ENCODE measurements at regions not wholly inside any gene's neighbourhood (a gene's known extent, or its start where the extent isn't known, plus 50 kb on each side); places are given as distances from the start of the nearest gene placed in this dataset.

- DNase-seq (ENCODE audit: low read depth in 2 of 3, low spot score in 2 of 3) = no peak
These were observed 580.6 kb upstream of the SOX11 start for GRCh38 chr2:5111581-5111980.

- DNase-seq (ENCODE audit: low read depth in 2 of 3, low spot score in 2 of 3) = no peak
These were observed 573.1 kb upstream of the SOX11 start for GRCh38 chr2:5119046-5119445.

- no peak for DNase-seq (ENCODE audit: low read depth in 2 of 3, low spot score in 2 of 3)
These were observed 571.1 kb upstream of the SOX11 start for GRCh38 chr2:5121121-5121520.

- DNase-seq (ENCODE audit: low read depth in 2 of 3, low spot score in 2 of 3) = no peak
These were observed 570.5 kb upstream of the SOX11 start for GRCh38 chr2:5121642-5122041.

GRCh38 chr2:5123582-5124196, 568.5 kb upstream of the SOX11 start:
- DNase-seq (ENCODE audit: low read depth in 2 of 3, low spot score in 2 of 3) = no peak

GRCh38 chr2:5125017-5125730, 567.0 kb upstream of the SOX11 start:
- no peak for DNase-seq (ENCODE audit: low read depth in 2 of 3, low spot score in 2 of 3)

GRCh38 chr2:5132281-5132680, 559.9 kb upstream of the SOX11 start:
- DNase-seq (ENCODE audit: low read depth in 2 of 3, low spot score in 2 of 3) = no peak

GRCh38 chr2:5140347-5140746, 551.8 kb upstream of the SOX11 start:
- no peak for DNase-seq (ENCODE audit: low read depth in 2 of 3, low spot score in 2 of 3)

GRCh38 chr2:5144159-5144558, 548.0 kb upstream of the SOX11 start:
- DNase-seq (ENCODE audit: low read depth in 2 of 3, low spot score in 2 of 3) = no peak

GRCh38 chr2:5145053-5145452, 547.1 kb upstream of the SOX11 start:
- DNase-seq (ENCODE audit: low read depth in 2 of 3, low spot score in 2 of 3) = no peak

GRCh38 chr2:5145801-5146200, 546.4 kb upstream of the SOX11 start:
- no peak for DNase-seq (ENCODE audit: low read depth in 2 of 3, low spot score in 2 of 3)

GRCh38 chr2:5148392-5149085, 543.6 kb upstream of the SOX11 start:
- DNase-seq (ENCODE audit: low read depth in 2 of 3, low spot score in 2 of 3) = no peak

- DNase-seq (ENCODE audit: low read depth in 2 of 3, low spot score in 2 of 3) = no peak
These were observed 541.3 kb upstream of the SOX11 start for GRCh38 chr2:5150871-5151270.

GRCh38 chr2:5164776-5165525, 527.2 kb upstream of the SOX11 start:
- DNase-seq (ENCODE audit: low read depth in 2 of 3, low spot score in 2 of 3) = no peak

GRCh38 chr2:5172923-5173322, 519.3 kb upstream of the SOX11 start:
- DNase-seq (ENCODE audit: low read depth in 2 of 3, low spot score in 2 of 3) = no peak

- no peak for DNase-seq (ENCODE audit: low read depth in 2 of 3, low spot score in 2 of 3)
These were observed 518.2 kb upstream of the SOX11 start for GRCh38 chr2:5173876-5174535.

- DNase-seq (ENCODE audit: low read depth in 2 of 3, low spot score in 2 of 3) = no peak
These were observed 517.0 kb upstream of the SOX11 start for GRCh38 chr2:5175231-5175630.

- no peak for DNase-seq (ENCODE audit: low read depth in 2 of 3, low spot score in 2 of 3)
These were observed 515.4 kb upstream of the SOX11 start for GRCh38 chr2:5176764-5177163.

GRCh38 chr2:5183031-5183430, 509.2 kb upstream of the SOX11 start:
- DNase-seq (ENCODE audit: low read depth in 2 of 3, low spot score in 2 of 3) = no peak

GRCh38 chr2:5187283-5187682, 504.9 kb upstream of the SOX11 start:
- DNase-seq (ENCODE audit: low read depth in 2 of 3, low spot score in 2 of 3) = no peak

GRCh38 chr2:5188636-5189035, 503.5 kb upstream of the SOX11 start:
- DNase-seq (ENCODE audit: low read depth in 2 of 3, low spot score in 2 of 3) = no peak
